Mesenteric fat pad (tissue), 1 donor: ENCODE measurements at regions not wholly inside any gene's neighbourhood (a gene's known extent, or its start where the extent isn't known, plus 50 kb on each side); places are given as distances from the start of the nearest gene placed in this dataset.

ENCODE experiments used
- DNase-seq: peaks from one replicate; pipeline ENCODE4 v3.0.0-alpha.2; 2020; ENCODE audit warnings: low spot score
- donor health status: DM: yes; HTN: yes; CAD: no.

DNA sequence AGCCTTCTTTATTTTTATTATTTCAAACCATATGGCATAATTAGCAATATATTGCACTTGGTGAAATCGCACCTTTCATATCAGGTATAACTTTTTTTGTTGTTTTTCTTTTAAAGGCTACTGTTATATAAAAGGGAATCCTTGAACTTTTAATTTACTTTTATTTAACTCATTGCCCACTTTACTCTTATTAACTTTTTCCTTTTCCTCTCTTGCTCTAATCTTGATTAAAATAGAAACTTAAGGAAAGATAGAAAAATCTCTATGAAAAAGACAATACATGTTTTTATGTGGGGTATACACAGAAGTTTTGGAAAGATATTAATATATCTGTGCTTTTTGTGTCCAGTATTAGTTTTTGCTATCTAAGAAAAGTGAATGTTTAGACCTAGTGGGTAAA lies 805.8 kb downstream of the USP25 start:
- no peak for DNase-seq

DNA sequence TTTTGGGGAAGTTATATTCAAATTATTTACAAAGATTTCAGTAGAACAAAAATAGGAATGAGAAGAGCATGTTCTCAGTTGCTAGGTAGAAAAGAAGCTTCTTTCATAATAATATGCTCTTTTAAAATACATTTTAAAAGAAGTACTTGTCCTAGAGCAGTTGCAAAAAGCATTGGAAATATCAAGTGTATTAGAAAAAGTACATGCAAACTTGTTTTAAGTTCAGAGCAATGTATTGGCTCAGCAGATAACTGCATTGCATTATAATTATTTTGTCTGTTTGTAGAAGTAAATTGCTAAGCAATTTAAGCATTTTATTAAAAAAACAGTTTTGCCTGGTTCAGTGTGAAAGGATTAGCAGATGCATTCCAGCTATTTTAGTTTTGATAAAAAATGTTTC lies 806.4 kb downstream of the USP25 start:
- no peak for DNase-seq

DNA sequence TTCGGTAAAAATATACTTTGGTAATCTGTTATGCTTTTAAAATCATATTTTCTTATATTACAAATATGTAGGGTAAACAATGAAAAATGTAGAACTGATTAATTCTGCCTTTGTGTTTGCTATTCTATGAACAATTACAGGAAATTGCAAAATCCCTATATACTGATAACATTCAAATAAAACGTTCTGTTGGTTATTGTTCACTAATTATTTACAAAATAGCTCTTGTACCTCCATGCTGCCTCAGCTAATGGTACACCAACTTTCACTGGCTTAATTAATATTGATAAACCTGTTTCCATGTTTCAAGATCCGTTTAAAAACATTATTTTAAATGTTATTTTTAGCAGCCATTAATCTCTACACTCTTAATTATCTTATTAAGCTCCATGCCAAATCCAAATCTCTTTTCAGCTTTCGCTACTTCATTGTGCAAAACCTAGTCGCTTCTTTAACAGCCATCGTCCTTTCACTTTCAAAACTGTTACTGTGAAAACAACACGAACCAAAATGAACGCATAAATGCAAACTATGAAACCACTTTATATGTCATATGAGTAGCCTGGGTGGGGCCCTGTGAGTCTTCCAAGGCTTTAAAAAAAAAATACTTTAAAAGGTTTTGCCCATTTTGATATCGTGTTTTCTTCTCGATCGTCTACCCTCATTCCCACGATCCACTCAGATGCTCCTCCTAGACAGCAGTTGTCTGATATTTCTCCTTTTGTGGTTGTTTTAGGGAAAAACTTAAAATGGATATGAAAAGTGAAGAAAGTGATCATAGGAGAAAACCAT lies 807.1 kb downstream of the USP25 start:
- no peak for DNase-seq

DNA sequence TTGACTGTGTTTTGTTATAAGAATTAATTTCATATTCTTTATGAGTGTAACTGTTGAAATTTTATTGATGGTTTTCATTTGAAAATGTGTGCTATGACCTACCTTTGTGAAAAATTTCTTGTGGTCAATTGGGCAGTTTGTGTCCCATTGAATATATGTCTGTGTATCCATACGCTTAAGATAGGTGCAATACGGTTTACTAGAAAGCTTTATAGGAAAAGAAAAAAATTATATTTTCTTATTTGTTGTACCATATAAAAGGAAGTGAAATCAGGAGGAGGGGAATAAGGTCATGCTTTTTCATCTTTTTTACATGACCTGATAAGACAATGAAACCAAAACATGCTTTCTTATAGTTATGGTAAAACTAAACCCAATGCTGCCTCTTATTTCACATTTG lies 807.7 kb downstream of the USP25 start:
- no peak for DNase-seq

DNA sequence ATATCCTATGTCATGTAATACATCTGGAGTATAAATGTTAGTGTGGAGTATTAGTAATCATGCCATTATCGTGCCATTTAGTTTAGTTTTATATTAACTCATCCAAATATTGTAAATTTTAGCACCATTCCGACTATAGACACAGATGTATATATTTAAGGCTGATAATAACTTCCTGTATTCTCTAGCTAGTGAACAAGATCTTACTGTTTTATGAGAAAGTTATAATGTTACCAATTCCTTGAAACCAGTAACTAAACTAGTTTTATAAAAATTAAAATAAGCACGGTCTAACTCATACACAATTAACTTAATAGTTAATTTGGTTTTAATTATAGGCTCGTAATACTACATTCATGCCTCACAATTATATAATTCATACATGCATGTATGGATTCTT lies 808.6 kb downstream of the USP25 start:
- no peak for DNase-seq

DNA sequence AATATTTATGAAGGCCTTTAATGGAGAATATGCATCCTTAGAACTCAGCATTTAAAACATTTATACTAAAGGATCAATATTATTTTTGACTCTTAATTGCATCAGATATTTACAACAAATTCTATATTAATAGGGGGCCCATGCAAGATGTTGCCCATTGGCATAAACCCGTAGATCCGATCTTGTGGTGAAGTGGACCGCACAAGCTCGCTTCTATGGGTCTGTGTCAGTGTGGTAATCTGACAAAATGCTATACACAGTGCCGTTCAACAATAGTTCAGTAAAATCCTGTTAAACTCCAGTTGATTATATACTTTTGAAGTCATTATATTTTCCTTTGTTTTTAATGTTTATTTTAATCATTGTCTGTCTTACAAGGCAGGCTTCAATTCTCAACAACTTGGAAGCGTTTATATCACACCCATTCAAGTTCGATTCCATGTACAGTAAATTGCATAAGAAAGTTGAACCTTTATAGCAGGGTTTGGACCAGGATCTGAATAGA lies 809.2 kb downstream of the USP25 start:
- no peak for DNase-seq

DNA sequence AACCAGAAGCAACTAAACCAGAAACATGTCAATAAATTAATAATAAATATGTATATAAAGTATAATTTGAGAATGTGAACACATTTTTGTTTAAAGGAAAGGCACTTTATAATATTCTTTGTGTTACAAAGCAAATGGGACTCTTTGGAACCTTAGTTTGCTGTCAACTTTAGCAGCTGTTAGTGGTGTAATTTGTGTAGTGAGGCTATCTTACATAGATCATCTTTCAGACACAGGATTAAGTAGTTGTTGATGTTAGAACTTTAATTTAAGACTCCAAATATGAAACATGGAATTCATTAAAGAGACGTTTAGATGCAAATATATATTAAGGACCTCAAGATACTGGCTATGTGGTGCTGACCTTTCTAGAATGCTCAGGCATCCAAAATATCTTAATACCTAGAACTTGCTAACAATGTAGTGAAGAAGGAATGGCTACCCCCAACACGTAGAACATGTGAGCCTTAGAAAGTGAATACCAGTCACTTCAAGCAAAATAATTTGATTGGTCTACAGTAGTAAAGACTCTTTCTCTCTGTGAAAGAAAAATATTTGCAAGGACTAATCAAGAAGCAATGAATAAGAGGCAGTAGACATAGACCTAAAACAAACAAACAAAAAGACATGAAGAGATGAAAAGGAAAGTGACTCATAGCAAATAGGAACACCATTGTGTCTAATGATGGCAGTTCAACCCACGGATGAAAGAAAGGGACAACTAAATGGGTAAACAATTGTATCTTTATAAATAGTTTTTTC lies 811.4 kb downstream of the USP25 start:
- no peak for DNase-seq

DNA sequence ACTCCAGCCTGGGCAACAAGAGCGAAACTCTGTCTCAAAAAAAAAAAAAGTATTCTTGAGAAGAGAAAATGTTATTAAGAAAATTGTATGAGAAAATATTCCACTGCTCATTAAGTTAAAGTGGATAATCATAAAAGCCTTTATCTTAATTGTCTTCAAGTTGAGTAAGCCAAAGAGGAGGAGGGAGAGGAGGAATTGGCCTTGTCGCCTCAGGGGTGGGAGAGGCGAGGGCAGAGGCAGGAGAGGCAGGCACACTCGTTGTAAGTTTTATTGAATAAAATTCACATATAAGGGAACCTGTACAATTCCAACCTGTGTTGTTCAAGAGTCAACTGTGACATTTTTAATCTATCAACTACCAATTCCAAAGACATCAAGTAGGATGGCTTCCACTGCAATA lies 820.3 kb downstream of the USP25 start:
- DNase-seq = no peak

DNA sequence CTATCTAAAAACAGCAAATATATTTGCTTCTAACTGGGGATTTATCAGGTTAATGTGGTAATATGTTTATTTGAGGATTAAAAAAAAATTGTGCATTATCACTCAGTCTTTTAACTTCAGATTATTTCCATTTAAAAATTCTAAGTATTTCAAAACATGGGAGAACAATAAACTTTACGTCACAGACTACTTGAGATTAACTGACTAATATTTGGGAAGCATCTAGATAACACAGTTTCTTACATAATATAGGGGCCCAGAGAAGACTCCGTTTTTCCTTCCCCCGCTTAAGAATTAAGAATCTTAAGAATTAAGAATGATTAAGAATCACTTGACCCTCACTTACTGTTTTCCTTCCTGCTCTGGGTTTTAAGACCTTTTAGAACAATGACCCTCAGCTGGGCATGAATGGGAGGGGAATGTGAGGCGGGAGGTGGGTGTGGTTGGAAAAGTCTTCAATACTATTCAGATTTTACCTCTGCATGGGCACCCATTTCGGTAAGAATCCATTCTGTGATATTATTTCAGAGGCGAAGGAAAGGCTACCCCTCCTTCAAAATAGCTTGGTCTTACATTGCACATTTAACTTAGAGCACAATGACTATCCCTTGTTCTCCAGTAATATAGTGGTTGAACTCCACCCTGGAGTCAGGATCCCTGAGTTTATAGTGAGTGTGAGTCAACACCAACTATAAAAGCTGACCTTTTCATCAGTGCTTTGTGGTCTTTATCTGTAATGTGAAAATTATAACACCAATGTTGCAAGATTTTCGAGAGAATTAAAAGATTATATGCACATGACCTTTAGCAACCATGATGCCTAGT lies 821.3 kb downstream of the USP25 start:
- no peak for DNase-seq

DNA sequence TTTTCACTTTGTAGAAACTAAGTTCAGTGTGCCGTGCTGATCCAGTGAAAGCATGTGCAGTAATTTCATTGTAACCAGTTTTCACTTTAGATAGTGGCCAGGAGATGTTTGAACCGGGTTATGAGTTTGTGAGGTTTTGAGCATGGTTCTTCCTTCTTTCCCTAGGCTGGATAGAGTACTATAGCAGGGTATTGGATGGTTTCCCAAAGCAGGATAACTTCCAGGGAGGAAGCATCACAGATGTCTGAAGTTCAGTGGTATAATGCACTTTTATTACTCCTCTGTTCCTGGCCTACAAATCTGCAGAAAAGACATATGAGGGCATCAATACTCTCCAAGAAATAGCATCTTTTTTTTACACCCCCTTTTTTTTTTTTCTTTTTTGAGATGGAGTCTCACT lies 823.1 kb downstream of the USP25 start:
- no peak for DNase-seq

DNA sequence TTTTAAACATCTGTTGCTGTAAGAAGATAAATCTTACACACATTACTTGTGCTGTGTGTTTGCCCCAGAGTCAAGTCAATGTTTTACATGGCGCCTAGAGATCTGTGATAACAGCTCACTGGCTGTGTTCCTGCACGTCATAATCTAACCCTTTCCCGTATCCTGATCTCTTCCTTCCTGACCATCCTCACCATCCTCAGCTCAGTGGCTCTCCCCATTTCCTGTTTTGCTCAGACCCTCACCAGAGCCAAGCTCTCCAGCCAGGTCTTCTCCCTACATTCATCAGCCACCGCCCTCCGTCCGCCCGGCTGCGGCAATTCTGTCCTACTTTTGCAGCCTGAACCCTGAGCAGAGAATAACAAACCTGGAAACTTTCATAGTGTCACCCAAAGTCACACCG lies 824.7 kb downstream of the USP25 start:
- DNase-seq = peak; percentile 72

DNA sequence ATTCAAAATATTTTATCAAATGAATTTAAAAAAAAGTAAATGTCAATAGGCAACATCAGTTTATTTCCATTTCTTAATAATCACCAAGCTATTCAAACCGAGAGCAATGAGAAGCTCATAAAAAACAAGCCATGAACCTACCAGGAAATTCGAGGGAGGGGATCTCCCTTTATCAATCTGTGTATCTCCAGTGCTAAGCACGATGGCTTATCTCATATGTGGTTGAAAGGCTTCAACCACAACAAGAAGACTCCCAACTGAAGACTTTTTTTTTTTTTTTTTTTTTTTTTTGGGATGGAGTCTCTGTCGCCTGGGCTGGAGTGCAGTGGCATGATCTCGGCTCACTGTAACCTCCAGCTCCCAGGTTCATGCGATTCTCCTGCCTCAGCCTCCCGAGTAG lies 833.3 kb downstream of the USP25 start:
- no peak for DNase-seq

DNA sequence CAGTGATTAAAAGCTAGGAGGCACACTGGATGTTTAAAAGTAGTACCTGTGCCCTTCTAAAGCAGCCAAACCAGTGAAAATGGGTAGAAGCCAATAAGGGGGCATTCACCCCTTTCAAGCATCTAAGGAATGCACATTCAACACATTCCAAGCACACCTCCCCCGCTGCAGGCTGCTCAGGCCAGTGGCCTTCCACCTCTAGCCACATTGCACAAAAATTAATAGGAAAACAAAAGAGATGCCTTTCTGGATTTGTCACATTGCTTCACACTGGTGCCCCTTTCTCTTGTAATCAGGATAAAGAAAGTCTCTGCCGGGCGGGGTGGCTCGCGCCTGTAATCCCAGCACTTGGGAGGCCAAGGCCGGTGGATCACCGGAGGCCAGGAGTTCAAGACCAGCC lies 834.0 kb downstream of the USP25 start:
- no peak for DNase-seq

DNA sequence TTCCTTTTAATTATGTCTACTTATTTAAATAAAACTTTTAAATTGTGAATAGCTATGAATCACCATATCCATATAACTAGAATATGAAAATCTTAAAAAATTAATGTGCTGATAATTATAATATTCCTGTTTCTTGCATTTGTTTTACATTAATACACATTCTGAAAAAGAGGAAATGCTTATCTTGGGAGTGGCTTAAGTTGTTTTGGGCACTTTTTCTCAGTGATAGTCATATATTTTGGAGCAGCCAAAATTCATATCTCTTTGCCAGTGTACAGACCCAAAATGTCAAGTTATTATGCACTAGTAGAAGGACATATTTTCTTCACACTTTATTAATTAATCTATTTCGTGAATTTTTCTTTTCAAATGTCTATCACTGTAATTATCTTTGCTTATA lies 838.5 kb downstream of the USP25 start:
- no peak for DNase-seq

DNA sequence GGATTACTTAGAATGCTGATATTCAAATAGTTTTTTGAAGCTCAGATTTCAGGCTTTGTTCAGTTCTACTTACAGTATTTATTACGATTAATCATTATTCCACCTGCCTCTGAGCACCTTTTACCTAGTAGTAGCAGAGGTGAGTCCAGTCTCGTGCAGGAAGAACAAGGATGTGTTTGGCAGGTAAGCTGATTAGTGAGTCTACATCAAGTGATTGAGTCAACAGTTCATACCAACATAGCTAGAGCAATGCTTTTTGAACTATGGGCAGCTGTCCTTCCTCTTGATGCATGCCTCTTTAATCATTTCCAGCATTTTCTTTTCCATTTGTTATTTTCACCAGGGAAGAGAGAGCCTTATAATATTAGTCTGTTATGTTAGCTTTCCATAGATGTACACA lies 838.9 kb downstream of the USP25 start:
- DNase-seq = no peak

DNA sequence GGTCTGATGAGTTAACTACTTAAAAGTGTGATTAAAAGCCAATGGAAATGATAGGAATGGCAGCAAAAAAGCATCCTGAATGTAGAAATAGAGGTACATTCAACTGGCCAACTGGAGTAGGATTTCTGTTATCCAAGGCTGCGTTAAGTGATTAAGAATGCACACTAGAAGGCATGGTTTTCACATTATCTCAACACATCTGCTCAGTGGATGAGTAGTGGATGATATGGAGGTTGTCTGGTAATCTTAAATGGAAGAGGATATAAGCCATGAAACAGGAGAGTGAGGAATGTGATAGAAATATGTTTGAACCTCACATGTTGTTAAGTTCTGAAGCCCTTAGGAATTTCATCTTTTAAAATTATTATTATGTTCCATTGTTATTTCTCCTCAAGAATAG lies 839.9 kb downstream of the USP25 start:
- no peak for DNase-seq

DNA sequence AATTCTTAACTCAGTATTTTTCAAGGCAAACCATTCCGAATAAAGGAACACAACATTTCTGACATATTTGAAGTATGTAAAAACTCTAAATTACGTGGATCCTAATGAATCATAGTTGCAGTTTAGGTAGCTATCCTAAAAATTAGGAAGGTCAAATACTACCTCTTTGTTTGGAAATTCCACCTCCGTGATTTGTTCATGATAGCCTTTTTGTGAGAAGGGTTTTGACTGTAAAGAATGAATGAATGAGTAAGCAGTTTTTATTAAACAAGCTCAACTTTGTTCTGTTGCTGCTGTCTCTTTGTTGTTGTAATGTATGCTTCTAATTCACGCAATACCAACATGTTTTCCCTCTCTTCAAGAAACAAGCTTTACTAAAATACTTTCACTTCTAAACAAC lies 840.4 kb downstream of the USP25 start:
- DNase-seq = no peak

DNA sequence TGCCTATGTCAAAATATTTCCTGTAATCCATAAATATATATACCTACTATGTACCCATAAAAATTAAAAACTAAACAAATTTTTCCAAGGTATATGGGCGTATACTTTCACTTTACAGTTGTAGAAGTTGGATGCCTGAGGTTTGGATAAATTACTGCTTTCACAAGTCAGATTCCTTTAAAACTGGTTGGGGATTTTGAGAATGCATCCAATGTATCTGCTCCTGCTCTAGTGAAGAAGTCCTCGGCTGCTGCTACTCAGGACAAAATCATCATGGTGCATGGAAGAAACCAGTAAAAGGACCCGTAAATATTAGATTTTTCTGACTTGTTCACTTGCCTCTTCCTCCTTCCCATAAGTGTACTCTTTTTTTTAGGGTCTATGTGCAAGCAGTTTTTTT lies 841.1 kb downstream of the USP25 start:
- no peak for DNase-seq

DNA sequence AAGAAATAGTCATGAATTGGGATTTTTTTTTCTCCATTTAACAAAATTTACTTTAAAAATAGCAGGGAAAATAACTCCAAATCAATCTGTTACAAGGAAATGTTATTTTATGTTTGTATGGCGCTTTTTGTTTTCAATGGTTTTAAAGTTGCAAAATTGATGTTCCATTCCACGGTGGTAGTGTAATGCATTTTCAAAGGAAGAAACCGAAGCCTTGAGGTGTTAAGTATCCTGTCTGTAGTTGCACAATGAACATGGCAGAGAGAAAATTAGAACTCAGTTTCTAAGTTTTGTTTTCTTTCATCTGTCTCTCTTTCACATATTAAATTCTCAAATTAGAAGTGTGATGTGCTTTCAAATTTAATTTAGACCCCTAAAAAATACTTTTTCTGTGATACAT lies 841.8 kb downstream of the USP25 start:
- DNase-seq = no peak

DNA sequence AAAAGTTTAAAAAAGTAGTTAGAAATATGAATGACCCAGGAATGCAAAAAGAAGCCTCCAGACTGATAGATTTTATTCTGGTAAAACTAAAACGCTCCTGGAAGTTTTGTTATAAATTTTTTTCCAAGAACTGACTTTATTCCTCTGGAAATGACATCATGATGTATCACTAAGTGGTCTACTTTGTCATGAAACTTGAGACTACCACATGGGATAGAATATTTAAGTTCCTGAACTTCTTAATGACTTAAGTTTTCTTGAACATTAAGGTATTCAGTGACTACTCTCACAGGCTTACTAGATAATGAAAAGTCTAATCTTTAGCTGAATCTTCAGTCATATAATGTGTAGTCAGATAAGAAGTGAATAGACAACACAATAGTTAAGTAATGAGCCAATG lies 842.2 kb downstream of the USP25 start:
- DNase-seq = no peak

DNA sequence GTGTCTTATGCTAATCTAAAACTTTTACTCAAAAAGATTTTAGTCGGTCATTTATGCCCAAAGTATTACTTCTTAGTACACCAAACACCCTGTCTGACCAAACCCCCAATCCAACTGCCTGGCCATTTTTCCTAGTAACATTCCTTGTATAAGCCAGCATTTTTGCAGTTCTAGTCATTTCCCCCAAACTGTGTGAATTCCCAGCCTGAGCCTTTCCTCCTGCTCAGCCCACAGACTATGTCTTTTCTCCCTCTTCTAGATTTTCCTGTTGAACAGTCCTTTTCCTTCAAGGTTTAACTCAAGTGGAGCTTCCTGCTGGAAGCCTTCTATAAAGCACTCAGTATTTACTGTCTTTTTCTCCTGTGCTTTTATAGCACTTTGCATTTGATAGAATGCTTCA lies 843.8 kb downstream of the USP25 start:
- no peak for DNase-seq

DNA sequence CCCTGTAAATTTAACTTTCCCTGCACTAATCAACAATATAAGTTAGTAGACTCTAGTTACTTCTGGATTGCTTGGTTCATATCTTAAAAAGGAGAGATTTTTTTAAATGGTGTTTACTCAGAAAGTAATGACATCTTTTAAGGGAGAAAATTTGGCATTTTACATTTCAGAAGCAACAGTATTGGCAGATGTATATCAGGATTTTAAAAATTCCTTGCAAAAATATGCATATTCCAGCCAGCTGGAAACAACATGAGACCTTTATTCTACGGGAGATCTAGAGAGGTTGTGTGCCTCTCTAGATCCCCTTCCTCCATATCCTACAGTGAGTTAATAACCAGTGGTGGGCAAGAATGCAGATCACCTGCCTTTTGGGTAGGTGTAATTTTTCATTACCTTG lies 848.2 kb downstream of the USP25 start:
- no peak for DNase-seq
